IMR-90 (cell line): ENCODE measurements at regions not wholly inside any gene's neighbourhood (a gene's known extent, or its start where the extent isn't known, plus 50 kb on each side); places are given as distances from the start of the nearest gene placed in this dataset.
A peak's percentile ranks its signal among the peaks of the same experiment; 100 is the strongest.

Experiments
- ATAC-seq: fragments of 200-7000 bp; cut with Tn5 transposase; 2 replicates; pipeline ENCODE4 v1.9.1; 2020; ENCODE audit warnings: low read depth, mild to moderate bottlenecking, moderate library complexity
- BruUV-seq: library from RNA; stranded (reverse); fragments of 400-500 nt; replicated peaks from 2 replicates; lab custom pipeline; 2021; lab: Mats Ljungman, UMichigan
- CTCF ChIA-PET: fragments of 300-600 bp; formaldehyde crosslinking; extraction: SDS; loops from one replicate; lab custom pipeline; 2021; ENCODE audit warnings: antibody characterized with exemption; lab: Yijun Ruan, JAX
- POLR2A ChIA-PET: fragments of 300-600 bp; sonication (Branson Sonifier 250); formaldehyde crosslinking; loops from one replicate; lab custom pipeline; 2022; ENCODE audit warnings: antibody characterized with exemption; ENCODE audit not compliant: unreplicated experiment; lab: Charles Lee
- DNase-seq: peaks from one replicate; pipeline ENCODE4 v3.0.0; 2013
- H2AFZ ChIP-seq: replicated peaks from 2 replicates; pipeline ENCODE3; 2013; ENCODE audit warnings: low read length, mild to moderate bottlenecking; ENCODE audit not compliant: poor library complexity
- H2AK5ac ChIP-seq: 2 replicates; pipeline ENCODE4 v1.6.1; 2013; ENCODE audit warnings: low read depth, low read length, inconsistent platforms
- H2AK9ac ChIP-seq: replicated peaks from 2 replicates; pipeline ENCODE3; 2013; ENCODE audit warnings: mild to moderate bottlenecking, low read depth, low read length, moderate library complexity; ENCODE audit not compliant: poor library complexity
- H2BK120ac ChIP-seq: 2 replicates; pipeline ENCODE4 v1.6.1; 2013; ENCODE audit warnings: low read depth, low read length, inconsistent platforms
- H2BK15ac ChIP-seq: 3 replicates; pipeline ENCODE4 v1.6.1; 2013; ENCODE audit warnings: low read depth, low read length, inconsistent platforms
- H2BK20ac ChIP-seq: 2 replicates; pipeline ENCODE4 v1.6.1; 2013; ENCODE audit warnings: low read depth, mild to moderate bottlenecking, inconsistent platforms, low read length, moderate library complexity
- H2BK5ac ChIP-seq: 2 replicates; pipeline ENCODE4 v1.6.1; 2013; ENCODE audit warnings: mild to moderate bottlenecking, low read depth, low read length, inconsistent platforms; ENCODE audit not compliant: poor library complexity, severe bottlenecking
- H3K14ac ChIP-seq: replicated peaks from 2 replicates; pipeline ENCODE4 v1.6.1; 2013; ENCODE audit warnings: low read depth, low read length, inconsistent platforms
- H3K18ac ChIP-seq: 2 replicates; pipeline ENCODE4 v1.6.1; 2013; ENCODE audit warnings: low read depth, low read length, control low read depth
- H3K23ac ChIP-seq: 2 replicates; pipeline ENCODE4 v1.6.1; 2013; ENCODE audit warnings: low read depth, low read length, inconsistent platforms
- H3K27ac ChIP-seq: 2 replicates; pipeline ENCODE4 v1.5.1; 2013; ENCODE audit warnings: mild to moderate bottlenecking, control low read depth, low read length; ENCODE audit not compliant: insufficient read depth
- H3K27me3 ChIP-seq: 2 replicates; pipeline ENCODE4 v1.6.1; 2013; ENCODE audit warnings: low read length; ENCODE audit not compliant: control insufficient read depth, insufficient read depth
- H3K36me3 ChIP-seq: 2 replicates; pipeline ENCODE4 v1.6.1; 2013; ENCODE audit warnings: low read length, mixed read lengths; ENCODE audit not compliant: control insufficient read depth, insufficient read depth
- H3K4ac ChIP-seq: 2 replicates; pipeline ENCODE4 v1.6.1; 2013; ENCODE audit warnings: low read depth, low read length, inconsistent platforms
- H3K4me1 ChIP-seq: 2 replicates; pipeline ENCODE4 v1.6.1; 2013; ENCODE audit warnings: low read length, mixed read lengths; ENCODE audit not compliant: control insufficient read depth, insufficient read depth
- H3K4me2 ChIP-seq: 2 replicates; pipeline ENCODE4 v1.6.1; 2013; ENCODE audit warnings: low read depth, mild to moderate bottlenecking, control low read depth, low read length, moderate library complexity
- H3K4me3 ChIP-seq: 2 replicates; pipeline ENCODE4 v1.5.1; 2013; ENCODE audit warnings: low read depth, mild to moderate bottlenecking, control low read depth, low read length, moderate library complexity; ENCODE audit not compliant: insufficient read depth
- H3K56ac ChIP-seq: 2 replicates; pipeline ENCODE4 v1.6.1; 2013; ENCODE audit warnings: low read length, inconsistent platforms; ENCODE audit not compliant: insufficient read depth; ENCODE audit errors: extremely low read depth
- H3K79me1 ChIP-seq, 2 experiments: 2 replicates each; pipeline ENCODE4 v1.6.1; 2013; ENCODE audit warnings: low read length in 2 of 2, inconsistent platforms in 1 of 2, low read depth in 1 of 2
- H3K9ac ChIP-seq: 2 replicates; pipeline ENCODE4 v1.6.1; 2013; ENCODE audit warnings: low read depth, low read length, control low read depth
- H3K9me1 ChIP-seq: 2 replicates; pipeline ENCODE4 v1.6.1; 2013; ENCODE audit warnings: low read length, inconsistent platforms; ENCODE audit not compliant: insufficient read depth
- H3K9me3 ChIP-seq: 2 replicates; pipeline ENCODE4 v1.6.1; 2013; ENCODE audit warnings: low read length; ENCODE audit not compliant: control insufficient read depth, insufficient read depth
- H4K20me1 ChIP-seq: 2 replicates; pipeline ENCODE4 v1.6.1; 2013; ENCODE audit warnings: low read length, inconsistent platforms; ENCODE audit not compliant: insufficient read depth
- H4K5ac ChIP-seq: 2 replicates; pipeline ENCODE4 v1.6.1; 2013; ENCODE audit warnings: mild to moderate bottlenecking, low read depth, low read length, control low read depth
- H4K8ac ChIP-seq, 2 experiments: 2 replicates each; pipeline ENCODE4 v1.6.1; 2013; ENCODE audit warnings: low read depth in 2 of 2, low read length in 2 of 2, control low read depth in 1 of 2, inconsistent platforms in 1 of 2
- H4K91ac ChIP-seq: 2 replicates; pipeline ENCODE4 v1.6.1; 2013; ENCODE audit warnings: low read depth, low read length, inconsistent platforms; ENCODE audit not compliant: insufficient read depth
- BHLHE40 ChIP-seq: fragments of 150-350 bp; IDR thresholded peaks from 2 replicates; pipeline ENCODE4 v1.6.1; 2016; ENCODE audit warnings: mild to moderate bottlenecking, low read depth, low read length
- CEBPB ChIP-seq: IDR thresholded peaks from 2 replicates; pipeline ENCODE4 v1.6.1; 2012; ENCODE audit warnings: low read depth, low read length, improper control_type of control experiment
- CHD1 ChIP-seq: IDR thresholded peaks from 2 replicates; pipeline ENCODE4 v1.6.1; 2012; ENCODE audit warnings: low read depth, low read length, improper control_type of control experiment
- ELK1 ChIP-seq: fragments of 150-350 bp; IDR thresholded peaks from 2 replicates; pipeline ENCODE4 v1.6.1; 2016; ENCODE audit warnings: low read depth, mild to moderate bottlenecking, low read length, moderate library complexity, borderline replicate concordance
- FOS ChIP-seq: fragments of 150-350 bp; IDR thresholded peaks from 2 replicates; pipeline ENCODE4 v1.6.1; 2016; ENCODE audit warnings: low read depth, low read length
- NFE2L2 ChIP-seq: fragments of 150-350 bp; IDR thresholded peaks from 2 replicates; pipeline ENCODE4 v1.6.1; 2016; ENCODE audit warnings: low read depth, mild to moderate bottlenecking, low read length
- POLR2A ChIP-seq: IDR thresholded peaks from 2 replicates; pipeline ENCODE4 v1.6.1; 2012; ENCODE audit warnings: mild to moderate bottlenecking, low read depth, low read length
- RCOR1 ChIP-seq: IDR thresholded peaks from 2 replicates; pipeline ENCODE4 v1.6.1; 2012; ENCODE audit warnings: mild to moderate bottlenecking, low read length, improper control_type of control experiment; ENCODE audit not compliant: insufficient replicate concordance
- WGBS, 2 experiments: methylation state at CpG; one replicate each; pipeline versions ENCODE4 v1.1.5 to v1.1.7; 2013; ENCODE audit warnings: missing lambda C conversion rate in 2 of 2; ENCODE audit not compliant: insufficient read length in 1 of 2; ENCODE audit errors: extremely low coverage in 2 of 2; 5-methylcytosine and 5-hydroxymethylcytosine counted together
- dilution Hi-C: fragments of 300-500 bp; cut with HindIII; formaldehyde crosslinking; loops from one replicate; pipeline ENCODE4 v1.14.3; 2018; ENCODE audit warnings: low sequenced_read_pairs; ENCODE audit not compliant: unreplicated experiment
- in situ Hi-C: fragments of 300-500 bp; cut with MboI; formaldehyde crosslinking; loops from 3 replicates; pipeline ENCODE4 v1.14.3; 2019; ENCODE audit warnings: low sequenced_read_pairs, inconsistent platforms, mixed read lengths
- intact Hi-C: fragments of 100-400 bp; cut with micrococcal nuclease; formaldehyde crosslinking; loops from 2 replicates; pipeline ENCODE4 v1.10.0; 2022
- TF ChIP-seq, protein P1 (sequence below): conservative IDR thresholded peaks from 2 replicates; pipeline ENCODE4 v1.5.1; 2012; ENCODE audit warnings: mild to moderate bottlenecking, low read depth, low read length, improper control_type of control experiment
- TF ChIP-seq, protein P2 (sequence below): fragments of 150-350 bp; IDR thresholded peaks from 2 replicates; pipeline ENCODE4 v1.6.1; 2017; ENCODE audit warnings: mild to moderate bottlenecking, antibody characterized with exemption, low read length, low read depth

DNA sequence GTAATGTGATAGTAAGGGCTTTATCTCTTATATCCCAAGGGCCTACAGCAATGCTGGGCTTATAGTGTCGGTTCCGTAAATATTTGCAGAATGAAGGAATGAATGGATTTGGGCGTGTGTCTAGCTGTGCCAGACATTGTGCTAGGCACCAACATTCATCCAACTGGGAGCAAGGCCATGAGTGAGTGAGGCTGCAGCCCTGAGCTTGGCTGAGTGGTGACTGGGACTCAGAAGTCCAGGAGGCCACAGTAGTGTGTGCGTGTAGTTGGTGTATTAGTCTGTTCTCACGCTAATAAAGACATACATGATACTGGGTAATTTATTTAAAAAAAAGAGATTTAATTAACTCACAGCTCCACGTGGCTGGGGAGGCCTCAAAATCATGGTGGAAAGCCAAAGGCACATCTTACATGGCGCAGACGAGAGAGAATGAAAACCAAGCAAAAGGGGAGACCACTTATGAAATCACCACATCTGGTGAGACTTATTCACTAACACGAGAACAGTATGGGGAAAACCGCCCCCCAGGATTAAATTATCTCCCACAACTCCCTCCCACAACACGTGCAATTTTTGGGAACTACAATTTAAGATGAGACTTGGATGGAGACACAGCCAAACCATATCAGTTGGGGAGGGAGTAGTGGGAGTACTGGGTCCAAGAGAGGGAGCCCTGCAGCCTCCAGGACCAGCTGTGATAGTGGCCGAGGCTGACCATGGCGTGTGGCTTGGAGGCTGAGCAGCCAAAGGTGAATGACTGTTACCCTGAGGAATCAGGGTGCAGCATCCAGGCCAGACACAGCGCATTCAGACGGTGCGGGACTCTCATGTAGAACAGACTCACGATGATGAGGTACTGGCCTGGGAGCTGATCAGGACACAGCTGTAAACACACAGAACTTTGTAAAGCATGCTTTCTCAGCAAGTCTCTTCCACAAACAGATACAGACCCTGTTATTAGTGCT lies 104.6 kb downstream of the TEX26 start (continued):
- TF ChIP-seq RCOR1: no peak
- no peak for TF ChIP-seq NFE2L2

GRCh38 chr13:31035185-31035965 lies 102.9 kb downstream of the TEX26 start:
- H4K8ac ChIP-seq: no peak overlapping the region
- ATAC-seq: peak; percentile 56
- in situ Hi-C loops (loop anchor here (25.0 kb wide), 2 partner anchors 398 to 898 kb away; no protein-coding TSS in a partner anchor), intact Hi-C loops (no loop called here), dilution Hi-C loops (no loop called here)
- no peak overlapping the region for H2AK9ac ChIP-seq
- no peak overlapping the region for H2BK5ac ChIP-seq
- no peak overlapping the region for H3K4ac ChIP-seq
- 0% methylated on average over 2 of the region's 13 CpGs; no CpG with 5 or more reads in 1 of the 2 experiments for WGBS, 2 experiments
- no peaks in the 10 kb centered on the region for H3K9me3 ChIP-seq
- H2BK120ac ChIP-seq: no peak overlapping the region
- no peak overlapping the region for H3K9ac ChIP-seq
- BruUV-seq: no TSS peak
- H3K4me2 ChIP-seq: no peak overlapping the region; the same call in 1 of the 2 replicates
- no peaks in the 10 kb centered on the region for H4K20me1 ChIP-seq
- CTCF ChIA-PET: no interaction called here
- H3K4me3 ChIP-seq: no peak overlapping the region
- H3K9me1 ChIP-seq: no peaks in the 10 kb centered on the region
- no peak overlapping the region for H3K18ac ChIP-seq
- no peaks in the 10 kb centered on the region; the same call in none of the 2 replicates for H3K4me1 ChIP-seq
- no peak overlapping the region for H3K56ac ChIP-seq
- no peak overlapping the region for H4K5ac ChIP-seq
- H3K36me3 ChIP-seq: no peaks in the 10 kb centered on the region
- H2AK5ac ChIP-seq: no peak overlapping the region
- no peak overlapping the region for H2BK20ac ChIP-seq
- H3K27ac ChIP-seq: no peak overlapping the region
- no peak overlapping the region for H3K23ac ChIP-seq
- no peak overlapping the region for H4K91ac ChIP-seq
- DNase-seq: peak; percentile 29
- POLR2A ChIA-PET: no interaction called here
- H3K14ac ChIP-seq: no peak overlapping the region
- no peak overlapping the region for H2AFZ ChIP-seq
- no peaks in the 10 kb centered on the region for H3K79me1 ChIP-seq
- H2BK15ac ChIP-seq: no peak overlapping the region
- peaks cover 14% of the 10 kb centered on the region for H3K27me3 ChIP-seq
- no peak for TF ChIP-seq ELK1
- TF ChIP-seq BHLHE40: no peak
- no peak for TF ChIP-seq CEBPB
- no peak for TF ChIP-seq CHD1
- TF ChIP-seq POLR2A: no peak
- TF ChIP-seq, protein P1, sequence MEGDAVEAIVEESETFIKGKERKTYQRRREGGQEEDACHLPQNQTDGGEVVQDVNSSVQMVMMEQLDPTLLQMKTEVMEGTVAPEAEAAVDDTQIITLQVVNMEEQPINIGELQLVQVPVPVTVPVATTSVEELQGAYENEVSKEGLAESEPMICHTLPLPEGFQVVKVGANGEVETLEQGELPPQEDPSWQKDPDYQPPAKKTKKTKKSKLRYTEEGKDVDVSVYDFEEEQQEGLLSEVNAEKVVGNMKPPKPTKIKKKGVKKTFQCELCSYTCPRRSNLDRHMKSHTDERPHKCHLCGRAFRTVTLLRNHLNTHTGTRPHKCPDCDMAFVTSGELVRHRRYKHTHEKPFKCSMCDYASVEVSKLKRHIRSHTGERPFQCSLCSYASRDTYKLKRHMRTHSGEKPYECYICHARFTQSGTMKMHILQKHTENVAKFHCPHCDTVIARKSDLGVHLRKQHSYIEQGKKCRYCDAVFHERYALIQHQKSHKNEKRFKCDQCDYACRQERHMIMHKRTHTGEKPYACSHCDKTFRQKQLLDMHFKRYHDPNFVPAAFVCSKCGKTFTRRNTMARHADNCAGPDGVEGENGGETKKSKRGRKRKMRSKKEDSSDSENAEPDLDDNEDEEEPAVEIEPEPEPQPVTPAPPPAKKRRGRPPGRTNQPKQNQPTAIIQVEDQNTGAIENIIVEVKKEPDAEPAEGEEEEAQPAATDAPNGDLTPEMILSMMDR: no peak
- TF ChIP-seq, protein P2, sequence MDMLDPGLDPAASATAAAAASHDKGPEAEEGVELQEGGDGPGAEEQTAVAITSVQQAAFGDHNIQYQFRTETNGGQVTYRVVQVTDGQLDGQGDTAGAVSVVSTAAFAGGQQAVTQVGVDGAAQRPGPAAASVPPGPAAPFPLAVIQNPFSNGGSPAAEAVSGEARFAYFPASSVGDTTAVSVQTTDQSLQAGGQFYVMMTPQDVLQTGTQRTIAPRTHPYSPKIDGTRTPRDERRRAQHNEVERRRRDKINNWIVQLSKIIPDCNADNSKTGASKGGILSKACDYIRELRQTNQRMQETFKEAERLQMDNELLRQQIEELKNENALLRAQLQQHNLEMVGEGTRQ: no peak
- no peak for TF ChIP-seq FOS
